Retinal pigment epithelial cell (primary cell): ENCODE measurements at regions not wholly inside any gene's neighbourhood (a gene's known extent, or its start where the extent isn't known, plus 50 kb on each side); places are given as distances from the start of the nearest gene placed in this dataset.

Experiments used
- DNase-seq: peaks from one replicate; pipeline ENCODE4 v3.0.0-alpha.2; 2010; ENCODE audit warnings: low read depth
- H3K4me3 ChIP-seq: 2 replicates; pipeline ENCODE4 v1.5.1; 2011; ENCODE audit warnings: mild to moderate bottlenecking, low read length, control low read depth, moderate library complexity
- CTCF ChIP-seq: conservative IDR thresholded peaks from 2 replicates; pipeline ENCODE4 v1.5.1; 2011; ENCODE audit warnings: low read depth, low read length, control low read depth, inconsistent platforms

- TF ChIP-seq CTCF: no peak
- no peak overlapping the region for H3K4me3 ChIP-seq
- no peak for DNase-seq
Observed at GRCh38 chr3:43796041-43796596, 105.4 kb downstream of the ABHD5 start.

- no peak for DNase-seq
- no peak for TF ChIP-seq CTCF
- no peak overlapping the region for H3K4me3 ChIP-seq
Observed at GRCh38 chr3:43797794-43798193, 107.1 kb downstream of the ABHD5 start.

GRCh38 chr3:43810797-43811196, 120.1 kb downstream of the ABHD5 start:
- DNase-seq: no peak
- no peak for TF ChIP-seq CTCF
- no peak overlapping the region for H3K4me3 ChIP-seq

GRCh38 chr3:43814461-43814860, 123.7 kb downstream of the ABHD5 start:
- TF ChIP-seq CTCF: no peak
- no peak for DNase-seq
- no peak overlapping the region for H3K4me3 ChIP-seq

- no peak for TF ChIP-seq CTCF
- no peak overlapping the region for H3K4me3 ChIP-seq
- no peak for DNase-seq
Observed at GRCh38 chr3:43816372-43816771, 125.6 kb downstream of the ABHD5 start.

GRCh38 chr3:43817064-43817463, 126.3 kb downstream of the ABHD5 start:
- TF ChIP-seq CTCF: no peak
- no peak for DNase-seq
- no peak overlapping the region for H3K4me3 ChIP-seq

- no peak for DNase-seq
- TF ChIP-seq CTCF: no peak
- H3K4me3 ChIP-seq: no peak overlapping the region
Observed at GRCh38 chr3:43817825-43818224, 127.1 kb downstream of the ABHD5 start.
